ENCODE measurements at regions not wholly inside any gene's neighbourhood (a gene's known extent, or its start where the extent isn't known, plus 50 kb on each side); places are given as distances from the start of the nearest gene placed in this dataset.

DNA sequence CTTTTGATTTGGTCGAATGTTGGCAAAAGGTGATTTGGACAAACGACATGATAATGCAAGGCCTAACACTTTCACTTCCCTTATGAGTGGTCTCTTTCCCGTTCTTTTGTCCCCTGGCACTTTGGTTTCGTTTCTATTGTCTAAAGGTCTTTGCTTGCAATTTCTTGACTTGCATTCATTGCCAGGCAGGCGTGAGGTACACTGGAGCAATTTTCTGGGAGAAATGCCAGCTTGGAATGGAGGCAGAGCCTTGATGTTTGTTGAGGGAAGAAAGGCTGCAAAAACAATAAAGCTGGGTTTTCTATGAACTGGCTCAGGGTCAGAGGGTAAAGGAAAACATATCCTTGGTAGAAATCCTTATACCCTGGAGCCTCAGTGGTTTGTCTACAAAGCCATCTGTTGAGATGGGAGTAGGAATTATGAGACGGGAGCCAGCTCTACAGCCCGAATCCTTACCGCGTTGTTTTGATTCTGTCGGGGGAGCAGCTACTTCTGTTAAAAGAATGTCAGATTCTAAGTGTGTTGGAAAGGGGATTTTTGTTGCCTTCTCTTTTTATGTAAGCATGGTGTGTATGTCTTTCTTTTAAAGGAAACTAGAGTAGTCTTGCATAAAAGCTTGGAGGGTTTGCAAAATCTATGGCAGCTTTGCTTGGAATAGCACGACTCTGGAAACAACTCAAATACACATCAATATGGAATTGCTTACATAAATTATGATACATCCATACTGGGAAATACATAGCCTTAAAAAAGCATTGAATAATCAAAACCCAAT is 158.9 kb downstream of the RMI1 start:
- Histone ChIP-seq H3K27ac (no peak overlapping the region), H3K36me3 (no peaks in the 10 kb centered on the region), H3K27me3 (peaks cover 0 to 35% of the 10 kb centered on the region in 2 donors), H3K4me3 (no peak overlapping the region), H3K9me3 (no peaks in the 10 kb centered on the region), H3K4me1 (peaks cover 0 to 9% (median 7%) of the 10 kb centered on the region in 4 donors)
- intact Hi-C loops (cut with DNase I; ENCODE audit: low total_unique reads) = no loop called here
- TF ChIP-seq, protein P1, sequence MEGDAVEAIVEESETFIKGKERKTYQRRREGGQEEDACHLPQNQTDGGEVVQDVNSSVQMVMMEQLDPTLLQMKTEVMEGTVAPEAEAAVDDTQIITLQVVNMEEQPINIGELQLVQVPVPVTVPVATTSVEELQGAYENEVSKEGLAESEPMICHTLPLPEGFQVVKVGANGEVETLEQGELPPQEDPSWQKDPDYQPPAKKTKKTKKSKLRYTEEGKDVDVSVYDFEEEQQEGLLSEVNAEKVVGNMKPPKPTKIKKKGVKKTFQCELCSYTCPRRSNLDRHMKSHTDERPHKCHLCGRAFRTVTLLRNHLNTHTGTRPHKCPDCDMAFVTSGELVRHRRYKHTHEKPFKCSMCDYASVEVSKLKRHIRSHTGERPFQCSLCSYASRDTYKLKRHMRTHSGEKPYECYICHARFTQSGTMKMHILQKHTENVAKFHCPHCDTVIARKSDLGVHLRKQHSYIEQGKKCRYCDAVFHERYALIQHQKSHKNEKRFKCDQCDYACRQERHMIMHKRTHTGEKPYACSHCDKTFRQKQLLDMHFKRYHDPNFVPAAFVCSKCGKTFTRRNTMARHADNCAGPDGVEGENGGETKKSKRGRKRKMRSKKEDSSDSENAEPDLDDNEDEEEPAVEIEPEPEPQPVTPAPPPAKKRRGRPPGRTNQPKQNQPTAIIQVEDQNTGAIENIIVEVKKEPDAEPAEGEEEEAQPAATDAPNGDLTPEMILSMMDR (IDR thresholded peaks at IDR 0.05) = no peak
- no peak for DNase-seq

DNA sequence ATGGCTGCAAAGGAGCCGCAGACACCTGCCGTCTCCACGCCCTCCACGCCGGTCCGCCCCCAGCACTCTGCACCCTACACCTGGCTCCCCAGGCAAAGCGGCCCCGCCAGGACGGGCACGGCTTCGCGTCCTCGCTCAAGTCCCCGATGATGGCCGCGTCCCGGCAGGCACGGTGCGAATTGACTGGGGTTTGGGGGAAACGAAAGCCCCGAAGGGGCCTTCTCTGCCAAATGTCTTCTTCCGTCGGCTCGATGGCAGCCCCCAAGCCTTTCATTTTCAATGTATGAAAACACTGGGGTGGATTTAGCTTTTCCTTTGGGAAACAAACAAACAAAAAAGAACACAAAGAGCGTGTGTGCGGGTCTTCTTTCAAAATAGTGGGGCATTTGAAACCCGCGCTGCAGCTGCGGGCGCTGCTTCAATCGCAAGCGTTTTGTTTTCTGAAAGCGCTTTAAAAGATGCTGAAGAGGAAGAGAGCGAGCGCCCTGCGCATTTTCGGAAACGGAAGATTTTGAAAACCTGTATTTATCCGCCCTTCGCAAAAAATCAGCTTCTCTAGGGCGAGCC is 160.0 kb downstream of the RMI1 start:
- TF ChIP-seq, protein P1 (IDR thresholded peaks at IDR 0.05) = no peak
- DNase-seq = no peak
- intact Hi-C loops (cut with DNase I; ENCODE audit: low total_unique reads) = no loop called here
- H3K27ac ChIP-seq = no peak overlapping the region
- H3K36me3 ChIP-seq = no peaks in the 10 kb centered on the region
- peaks cover 0 to 35% of the 10 kb centered on the region in 2 donors for H3K27me3 ChIP-seq
- H3K4me1 ChIP-seq = peaks cover 0 to 9% (median 7%) of the 10 kb centered on the region in 4 donors
- H3K9me3 ChIP-seq = no peaks in the 10 kb centered on the region
- peak overlapping the region; percentile 29 to 32 for H3K4me3 ChIP-seq

DNA sequence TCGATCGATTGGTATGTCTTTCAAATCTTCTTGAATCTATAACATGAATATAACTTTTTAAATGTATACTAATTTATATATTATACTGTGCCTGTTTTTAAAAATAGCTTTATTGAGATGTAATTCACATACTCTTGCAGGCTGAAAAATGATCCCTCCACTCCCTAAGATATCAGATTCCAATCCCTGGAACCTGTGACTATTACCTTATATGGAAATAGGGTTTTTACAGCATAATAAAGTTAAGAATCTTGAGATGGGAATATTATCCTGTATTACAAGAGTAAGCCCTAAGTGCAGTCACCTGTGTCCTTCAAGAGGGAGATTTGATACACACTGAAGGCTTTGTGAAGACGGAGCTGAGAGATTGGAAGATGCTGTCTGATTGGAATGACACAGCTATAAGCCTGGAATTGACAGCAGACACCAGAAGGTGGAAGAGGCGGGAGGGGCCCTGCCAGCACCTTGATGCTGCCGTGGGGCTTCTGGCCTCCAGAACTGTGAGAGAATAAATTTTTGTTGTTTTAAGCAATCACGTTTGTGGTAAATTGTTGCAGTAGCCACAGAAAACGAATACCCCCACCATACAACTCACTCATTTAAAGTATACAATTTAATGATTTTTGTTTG is 161.3 kb downstream of the RMI1 start:
- TF ChIP-seq, protein P1 (IDR thresholded peaks at IDR 0.05) = no peak
- H3K4me3 ChIP-seq = no peak overlapping the region
- intact Hi-C loops (cut with DNase I; ENCODE audit: low total_unique reads) = no loop called here
- no peaks in the 10 kb centered on the region for H3K36me3 ChIP-seq
- no peaks in the 10 kb centered on the region for H3K9me3 ChIP-seq
- no peak overlapping the region for H3K27ac ChIP-seq
- no peak for DNase-seq
- peaks cover 0 to 35% of the 10 kb centered on the region in 2 donors for H3K27me3 ChIP-seq
- peaks cover 0 to 16% (median 13%) of the 10 kb centered on the region in 4 donors for H3K4me1 ChIP-seq

DNA sequence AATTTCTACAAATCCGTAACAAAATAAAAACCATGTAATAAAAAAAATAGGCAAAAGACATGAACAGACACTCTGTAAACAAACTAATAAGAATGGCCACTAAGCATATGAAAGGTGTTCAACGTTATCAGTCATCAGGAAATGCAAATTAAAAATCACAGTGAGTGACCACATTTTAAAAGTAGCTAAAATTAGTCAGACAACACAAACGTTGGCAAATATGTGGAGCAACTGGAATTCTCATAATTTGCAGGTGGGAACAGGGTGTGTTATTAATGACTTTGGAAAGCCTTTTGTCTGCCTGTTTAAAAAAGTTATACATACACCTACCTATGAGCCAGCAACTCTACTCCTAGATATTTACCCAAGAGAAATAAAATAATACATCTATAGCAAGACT is 164.4 kb downstream of the RMI1 start:
- Histone ChIP-seq H3K9me3 (no peaks in the 10 kb centered on the region), H3K36me3 (no peaks in the 10 kb centered on the region), H3K27ac (no peak overlapping the region), H3K4me3 (no peak overlapping the region), H3K27me3 (peaks cover 0 to 35% of the 10 kb centered on the region in 2 donors), H3K4me1 (peaks cover 0 to 30% (median 18%) of the 10 kb centered on the region in 4 donors)
- TF ChIP-seq, protein P1 (IDR thresholded peaks at IDR 0.05) = no peak
- DNase-seq = no peak
- intact Hi-C loops (cut with DNase I; ENCODE audit: low total_unique reads) = no loop called here

DNA sequence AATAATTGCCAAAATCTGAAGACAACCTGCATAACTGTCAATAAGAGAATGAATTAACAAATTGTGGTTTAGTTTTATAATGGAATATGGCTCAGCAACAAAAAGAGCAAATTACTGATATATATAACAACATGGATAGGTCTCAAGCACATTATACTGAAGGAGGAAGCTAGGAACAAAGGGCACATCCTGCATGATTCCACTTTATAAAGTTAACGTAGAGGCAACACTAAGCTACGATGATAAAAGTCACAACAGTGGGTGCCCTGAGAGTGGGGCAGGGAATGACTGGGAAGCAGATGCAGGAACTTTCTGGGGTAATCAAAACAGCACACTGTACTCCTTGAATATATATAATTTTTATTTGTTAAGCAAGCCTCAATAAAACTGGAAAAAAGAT is 165.2 kb downstream of the RMI1 start:
- no peaks in the 10 kb centered on the region for H3K36me3 ChIP-seq
- H3K27ac ChIP-seq = no peak overlapping the region
- peaks cover 0 to 24% (median 15%) of the 10 kb centered on the region in 4 donors for H3K4me1 ChIP-seq
- H3K27me3 ChIP-seq = peaks cover 0 to 29% of the 10 kb centered on the region in 2 donors
- no peaks in the 10 kb centered on the region for H3K9me3 ChIP-seq
- H3K4me3 ChIP-seq = no peak overlapping the region
- no peak for DNase-seq
- TF ChIP-seq, protein P1 (IDR thresholded peaks at IDR 0.05) = no peak
- intact Hi-C loops (cut with DNase I; ENCODE audit: low total_unique reads) = no loop called here
